ENCODE measurements at regions not wholly inside any gene's neighbourhood (a gene's known extent, or its start where the extent isn't known, plus 50 kb on each side); places are given as distances from the start of the nearest gene placed in this dataset.

GRCh38 chr12:85527192-85527591, 247.2 kb downstream of the ALX1 start (continued):
- TF ChIP-seq MTA2 (IDR thresholded peaks at IDR 0.05; ENCODE audit: low read depth) (no peak), ATF2 (CRISPR knock-in tag; IDR thresholded peaks at IDR 0.05) (no peak), MAFG (tag; conservative IDR thresholded peaks at IDR 0.05) (no peak), ZBTB17 (CRISPR knock-in tag; IDR thresholded peaks at IDR 0.05) (no peak), TSC22D4 (tag; IDR thresholded peaks at IDR 0.05) (no peak), MEF2A (IDR thresholded peaks at IDR 0.05; ENCODE audit: control insufficient read depth, low read depth, low read length) (no peak), BRF2 (IDR thresholded peaks at IDR 0.05; ENCODE audit: borderline replicate concordance, insufficient read depth, insufficient read length) (no peak), MEF2D (tag; conservative IDR thresholded peaks at IDR 0.05; ENCODE audit: low read depth) (no peak), SREBF1 (IDR thresholded peaks at IDR 0.05; ENCODE audit: borderline replicate concordance, low read depth, low read length) (no peak), KDM2B (CRISPR knock-in tag; IDR thresholded peaks at IDR 0.05) (no peak), RBM17 (IDR thresholded peaks at IDR 0.05; ENCODE audit: borderline replicate concordance, low read depth, low read length) (no peak), SFPQ (IDR thresholded peaks at IDR 0.05; ENCODE audit: low read depth, low read length) (no peak), RNF219 (CRISPR knock-in tag; IDR thresholded peaks at IDR 0.05) (no peak)

Measured in K562 (cell line).